ENCODE measurements at regions not wholly inside any gene's neighbourhood (a gene's known extent, or its start where the extent isn't known, plus 50 kb on each side); places are given as distances from the start of the nearest gene placed in this dataset.
A peak's percentile ranks its signal among the peaks of the same experiment; 100 is the strongest.

- H3K27me3 ChIP-seq: no peaks in the 10 kb centered on the region
- H3K36me3 ChIP-seq: no peaks in the 10 kb centered on the region
- TF ChIP-seq, protein P1, sequence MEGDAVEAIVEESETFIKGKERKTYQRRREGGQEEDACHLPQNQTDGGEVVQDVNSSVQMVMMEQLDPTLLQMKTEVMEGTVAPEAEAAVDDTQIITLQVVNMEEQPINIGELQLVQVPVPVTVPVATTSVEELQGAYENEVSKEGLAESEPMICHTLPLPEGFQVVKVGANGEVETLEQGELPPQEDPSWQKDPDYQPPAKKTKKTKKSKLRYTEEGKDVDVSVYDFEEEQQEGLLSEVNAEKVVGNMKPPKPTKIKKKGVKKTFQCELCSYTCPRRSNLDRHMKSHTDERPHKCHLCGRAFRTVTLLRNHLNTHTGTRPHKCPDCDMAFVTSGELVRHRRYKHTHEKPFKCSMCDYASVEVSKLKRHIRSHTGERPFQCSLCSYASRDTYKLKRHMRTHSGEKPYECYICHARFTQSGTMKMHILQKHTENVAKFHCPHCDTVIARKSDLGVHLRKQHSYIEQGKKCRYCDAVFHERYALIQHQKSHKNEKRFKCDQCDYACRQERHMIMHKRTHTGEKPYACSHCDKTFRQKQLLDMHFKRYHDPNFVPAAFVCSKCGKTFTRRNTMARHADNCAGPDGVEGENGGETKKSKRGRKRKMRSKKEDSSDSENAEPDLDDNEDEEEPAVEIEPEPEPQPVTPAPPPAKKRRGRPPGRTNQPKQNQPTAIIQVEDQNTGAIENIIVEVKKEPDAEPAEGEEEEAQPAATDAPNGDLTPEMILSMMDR (IDR thresholded peaks at IDR 0.05): no peak
- intact Hi-C loops (cut with DNase I): no loop called here
- no peaks in the 10 kb centered on the region for H3K4me1 ChIP-seq
- no peaks in the 10 kb centered on the region for H3K9me3 ChIP-seq
- ATAC-seq (no peak), DNase-seq (no peak)
- H3K27ac ChIP-seq: no peak overlapping the region
- H3K4me3 ChIP-seq: no peak overlapping the region
These were observed 283.0 kb downstream of the GASK1B start for GRCh38 chr4:157889788-157890187.

DNA sequence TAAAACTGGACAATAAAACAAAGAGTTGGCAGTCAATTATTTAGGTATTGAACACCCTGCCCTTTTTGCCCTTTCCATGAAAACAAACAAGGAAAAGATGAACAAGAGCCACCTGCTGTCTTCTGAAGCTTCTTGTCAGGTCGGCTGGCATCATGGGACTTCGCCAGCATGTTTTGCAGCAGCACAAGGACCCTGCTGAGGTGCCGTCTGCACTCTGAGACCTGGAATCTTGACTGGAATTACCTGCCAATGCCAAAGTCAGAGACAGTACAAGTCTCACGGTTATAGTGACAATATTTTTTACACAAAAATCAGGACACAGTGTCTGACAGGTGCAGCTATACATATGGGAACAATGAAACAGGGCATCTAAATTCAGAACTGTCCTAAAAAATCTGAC, 284.5 kb downstream of the GASK1B start:
- Histone ChIP-seq H3K4me1 (no peaks in the 10 kb centered on the region), H3K9me3 (no peaks in the 10 kb centered on the region), H3K36me3 (no peaks in the 10 kb centered on the region), H3K27me3 (no peaks in the 10 kb centered on the region), H3K27ac (no peak overlapping the region), H3K4me3 (no peak overlapping the region)
- TF ChIP-seq, protein P1 (IDR thresholded peaks at IDR 0.05): no peak
- no peak for ATAC-seq
- intact Hi-C loops (cut with DNase I): no loop called here
- no peak for DNase-seq

GRCh38 chr4:157887316-157887715, 285.5 kb downstream of the GASK1B start:
- Histone ChIP-seq H3K27me3 (no peaks in the 10 kb centered on the region), H3K27ac (no peak overlapping the region), H3K9me3 (no peaks in the 10 kb centered on the region), H3K4me1 (no peaks in the 10 kb centered on the region), H3K4me3 (no peak overlapping the region), H3K36me3 (no peaks in the 10 kb centered on the region)
- TF ChIP-seq, protein P1 (IDR thresholded peaks at IDR 0.05): no peak
- DNase-seq: no peak
- ATAC-seq: no peak
- intact Hi-C loops (cut with DNase I): no loop called here

DNA sequence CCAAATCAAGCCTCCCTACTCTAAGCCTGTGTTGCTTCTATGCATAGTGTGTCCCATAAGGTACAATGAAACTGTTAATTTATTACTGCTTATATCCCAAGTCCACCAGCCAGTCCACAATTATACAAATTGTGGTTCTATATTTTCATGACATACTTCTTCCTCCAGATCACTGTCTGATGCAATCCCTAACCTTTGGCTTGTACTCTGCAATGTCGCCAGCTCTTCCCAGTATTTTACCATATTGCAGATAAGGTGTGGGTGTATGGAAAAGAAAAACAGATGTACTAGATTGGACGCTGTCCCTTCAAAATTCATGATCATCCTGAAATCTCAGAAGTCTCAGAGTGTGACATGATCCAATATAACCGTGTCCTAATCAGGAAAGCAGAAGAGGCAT, 286.2 kb downstream of the GASK1B start:
- Histone ChIP-seq H3K27ac (no peak overlapping the region), H3K4me3 (no peak overlapping the region), H3K27me3 (no peaks in the 10 kb centered on the region), H3K4me1 (no peaks in the 10 kb centered on the region), H3K36me3 (no peaks in the 10 kb centered on the region), H3K9me3 (no peaks in the 10 kb centered on the region)
- ATAC-seq: peak; percentile 31
- TF ChIP-seq, protein P1 (IDR thresholded peaks at IDR 0.05): no peak
- no peak for DNase-seq
- intact Hi-C loops (cut with DNase I): no loop called here

- Histone ChIP-seq H3K4me3 (no peak overlapping the region), H3K27ac (no peak overlapping the region), H3K4me1 (no peaks in the 10 kb centered on the region), H3K27me3 (no peaks in the 10 kb centered on the region), H3K9me3 (no peaks in the 10 kb centered on the region), H3K36me3 (no peaks in the 10 kb centered on the region)
- TF ChIP-seq, protein P1 (IDR thresholded peaks at IDR 0.05): no peak
- intact Hi-C loops (cut with DNase I): no loop called here
- ATAC-seq: no peak
- no peak for DNase-seq
These were observed 287.0 kb downstream of the GASK1B start for GRCh38 chr4:157885811-157886210.

DNA sequence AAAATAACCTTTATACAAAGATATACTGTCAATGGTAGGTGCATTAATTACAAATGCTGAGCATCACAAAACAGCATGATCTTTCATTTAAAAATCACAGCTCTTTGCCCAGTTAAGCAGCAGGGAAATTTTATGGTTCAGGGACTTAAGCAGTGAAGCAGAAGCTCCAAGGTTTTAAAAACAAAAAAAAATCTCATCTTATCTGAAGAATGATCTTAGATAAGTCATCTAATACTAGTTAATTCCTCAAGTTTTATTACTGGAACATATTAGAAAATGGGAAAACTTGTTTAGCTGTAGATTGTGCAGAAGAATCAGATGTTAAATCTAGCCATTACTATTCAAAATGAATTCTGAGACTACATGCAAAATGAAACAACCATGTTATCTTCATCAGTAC, 289.9 kb downstream of the GASK1B start:
- no peaks in the 10 kb centered on the region for H3K36me3 ChIP-seq
- H3K9me3 ChIP-seq: no peaks in the 10 kb centered on the region
- no peaks in the 10 kb centered on the region for H3K4me1 ChIP-seq
- H3K27me3 ChIP-seq: no peaks in the 10 kb centered on the region
- intact Hi-C loops (cut with DNase I): no loop called here
- no peak for DNase-seq
- TF ChIP-seq, protein P1 (IDR thresholded peaks at IDR 0.05): no peak
- no peak for ATAC-seq
- no peak overlapping the region for H3K27ac ChIP-seq
- no peak overlapping the region for H3K4me3 ChIP-seq
